T1000 (cell line): ENCODE measurements at regions not wholly inside any gene's neighbourhood (a gene's known extent, or its start where the extent isn't known, plus 50 kb on each side); places are given as distances from the start of the nearest gene placed in this dataset.
"Not testable (repeated sequence)": the region's sequence is repeated elsewhere in the genome, so short reads cannot be mapped to it uniquely, and the experiment has no call there.

Experiments
- DNase-seq: peaks from one replicate; lab custom pipeline; 2025; ENCODE audit warnings: mixed read lengths; lab: John Stamatoyannopoulos, UW

DNA sequence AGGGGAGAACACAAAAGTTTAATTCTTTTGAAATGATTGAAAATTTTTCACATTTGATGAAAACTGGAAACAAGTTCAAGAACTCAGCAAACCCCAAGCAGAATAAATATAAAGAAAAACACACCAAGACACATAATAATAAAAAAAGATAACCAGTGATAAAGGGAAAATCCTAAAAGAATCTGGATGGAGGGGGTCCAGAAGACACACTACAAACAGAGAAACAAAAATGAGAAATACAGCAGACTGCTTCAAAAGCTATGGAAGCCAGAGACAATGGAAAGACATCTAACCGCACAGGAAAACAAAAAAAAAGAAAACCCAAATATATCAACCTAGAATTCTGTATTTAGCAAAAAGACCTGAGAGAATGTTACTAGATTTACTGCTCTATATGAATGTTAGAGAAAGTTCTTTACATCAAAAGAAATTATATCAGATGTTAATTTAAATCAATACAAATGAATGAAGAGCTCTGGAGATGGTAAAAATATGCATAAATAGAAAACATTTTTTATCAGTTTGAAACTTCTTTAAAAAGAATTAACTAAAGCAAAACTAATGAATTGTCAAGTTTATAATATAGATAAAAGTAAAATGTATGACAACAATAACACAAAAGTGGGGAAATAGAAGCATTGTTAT is 310.7 kb upstream of the PREP start:
- no peak for DNase-seq

DNA sequence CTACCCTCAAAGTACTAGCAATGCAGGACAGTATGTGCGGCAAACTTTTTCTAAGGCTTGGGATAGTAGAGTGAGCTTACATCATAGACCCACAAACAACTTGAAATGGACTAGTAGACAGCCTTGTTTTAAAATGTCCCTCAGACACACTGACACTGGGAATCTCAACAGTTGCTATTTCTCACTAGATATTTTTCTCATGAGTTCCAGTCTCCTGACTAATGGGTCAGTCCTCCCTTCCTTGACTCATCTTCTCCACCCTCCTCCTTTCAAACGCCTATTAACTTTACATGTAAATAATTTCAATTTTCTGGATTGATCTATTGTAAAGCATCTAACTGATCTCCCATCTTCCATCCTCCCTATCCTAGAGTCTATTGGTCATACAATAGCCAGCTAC is 308.3 kb upstream of the PREP start:
- no peak for DNase-seq

DNA sequence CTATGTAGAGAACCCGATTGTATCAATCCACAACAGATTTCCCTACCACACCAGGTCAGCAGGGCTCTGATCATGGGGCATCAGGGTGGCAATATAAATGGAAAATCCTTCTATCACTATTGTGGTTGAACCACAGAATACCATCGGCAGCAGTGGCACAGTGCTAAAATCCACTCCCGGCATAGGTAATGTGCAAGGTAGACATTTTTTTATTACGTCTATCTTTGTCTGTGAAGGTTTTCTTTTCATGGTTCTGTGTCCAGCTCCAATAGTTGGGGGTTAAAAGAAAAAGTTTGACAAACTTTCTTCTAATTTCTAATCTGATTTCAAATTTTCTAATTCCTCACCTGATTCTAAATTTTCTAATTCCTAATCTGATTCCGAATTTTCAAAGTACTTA is 302.7 kb upstream of the PREP start:
- DNase-seq = no peak

DNA sequence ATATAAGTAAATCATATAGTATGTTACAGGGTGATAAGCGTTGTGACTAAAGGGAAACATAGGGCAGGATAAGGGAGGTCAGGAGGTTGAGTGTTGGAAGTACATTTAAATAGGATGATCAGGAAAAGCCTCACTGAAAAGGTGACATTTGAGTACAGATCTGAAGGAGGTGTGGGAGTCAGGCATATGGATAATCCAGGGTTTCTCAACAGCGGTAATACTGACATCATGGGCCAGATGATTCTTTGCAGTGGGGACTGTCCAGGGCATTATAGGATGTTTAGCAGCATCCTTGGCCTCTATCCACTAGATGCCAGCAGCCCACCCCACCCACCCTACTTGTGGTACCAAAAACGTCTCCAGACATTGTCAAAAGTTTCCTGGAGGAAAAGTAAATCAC is 292.6 kb upstream of the PREP start:
- DNase-seq = no peak

DNA sequence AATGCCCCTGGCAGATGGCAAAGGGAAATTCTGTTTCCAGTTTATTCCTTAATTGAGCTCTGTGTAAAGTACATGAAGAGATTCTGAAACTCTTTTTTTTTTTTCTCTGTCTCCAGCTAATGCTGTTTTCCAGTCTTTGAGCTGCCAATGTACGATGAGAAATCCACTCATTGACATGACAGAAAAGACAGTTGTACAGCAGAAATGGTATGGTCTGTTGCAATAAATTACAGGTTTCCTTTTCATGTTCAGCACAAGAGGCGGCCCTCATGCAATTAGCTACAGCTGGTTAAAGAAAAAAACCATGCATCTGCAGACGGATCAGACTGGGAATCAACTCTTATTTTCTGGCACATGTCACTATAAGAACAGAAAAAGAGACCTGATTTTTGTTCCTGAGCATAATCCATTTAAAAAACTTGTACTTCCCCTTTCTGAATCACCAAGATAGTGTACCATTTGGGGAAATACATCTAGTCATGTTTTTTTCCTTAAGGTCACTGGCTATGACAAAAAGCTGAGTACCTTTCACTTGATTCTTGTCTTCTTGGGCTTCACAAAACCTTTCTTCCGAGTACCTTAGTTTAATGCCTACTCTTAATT is 289.8 kb upstream of the PREP start:
- DNase-seq = no peak

DNA sequence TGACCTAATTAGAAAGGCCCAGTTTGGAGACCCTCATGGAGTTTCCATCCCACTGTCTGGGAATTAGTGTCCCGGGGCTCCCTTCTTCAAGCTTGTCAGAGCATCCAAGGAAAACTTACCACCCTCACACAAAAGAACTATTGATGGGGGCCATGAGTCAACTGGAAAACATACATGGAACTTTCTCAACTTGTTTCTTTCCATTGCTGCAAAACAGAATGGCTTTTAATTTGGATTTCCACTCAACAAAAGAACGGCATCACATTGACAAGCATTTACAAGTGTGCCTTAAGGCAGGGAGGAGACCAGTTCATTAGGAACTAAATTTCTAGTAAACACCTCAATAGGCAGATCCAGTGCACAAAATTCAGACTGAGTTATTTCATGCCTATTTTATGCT is 289.1 kb upstream of the PREP start:
- no peak for DNase-seq

DNA sequence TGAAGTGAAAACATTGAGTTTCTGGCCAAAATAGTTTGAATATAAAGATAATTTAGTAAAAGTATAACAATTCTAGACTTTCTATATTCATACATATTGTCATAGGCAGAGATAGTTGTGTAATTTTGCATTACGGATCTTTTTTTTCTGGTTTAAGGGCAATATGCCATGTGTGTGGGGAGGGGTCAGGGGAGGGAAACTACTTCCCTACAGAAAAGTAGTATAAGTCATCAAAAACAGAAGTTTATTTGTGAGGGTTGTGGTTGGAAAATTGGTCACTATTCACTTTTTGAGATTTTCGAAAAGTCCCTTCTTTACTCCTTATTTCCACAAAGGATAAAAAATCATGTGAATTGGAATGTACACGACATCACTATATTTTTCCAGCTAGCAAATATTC is 288.2 kb upstream of the PREP start:
- no peak for DNase-seq

DNA sequence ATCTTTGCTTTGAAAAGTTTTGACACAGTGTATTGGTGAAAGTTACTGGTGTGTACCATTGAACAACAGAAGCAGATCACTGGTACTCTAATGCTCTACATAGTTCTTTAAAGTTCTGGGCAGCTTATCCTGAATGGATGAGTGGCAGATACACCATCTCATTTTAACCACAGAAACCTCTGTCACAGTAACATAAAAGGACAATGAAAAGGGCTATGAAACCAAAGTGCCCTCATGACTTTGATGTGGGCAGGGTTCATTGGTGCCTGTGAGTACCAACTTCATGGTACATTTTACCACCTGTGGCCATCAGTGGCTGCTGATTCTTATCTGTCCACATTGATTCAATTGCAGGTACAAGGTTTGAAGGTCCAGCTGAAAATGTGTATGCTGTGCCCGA is 285.7 kb upstream of the PREP start:
- DNase-seq = no peak

DNA sequence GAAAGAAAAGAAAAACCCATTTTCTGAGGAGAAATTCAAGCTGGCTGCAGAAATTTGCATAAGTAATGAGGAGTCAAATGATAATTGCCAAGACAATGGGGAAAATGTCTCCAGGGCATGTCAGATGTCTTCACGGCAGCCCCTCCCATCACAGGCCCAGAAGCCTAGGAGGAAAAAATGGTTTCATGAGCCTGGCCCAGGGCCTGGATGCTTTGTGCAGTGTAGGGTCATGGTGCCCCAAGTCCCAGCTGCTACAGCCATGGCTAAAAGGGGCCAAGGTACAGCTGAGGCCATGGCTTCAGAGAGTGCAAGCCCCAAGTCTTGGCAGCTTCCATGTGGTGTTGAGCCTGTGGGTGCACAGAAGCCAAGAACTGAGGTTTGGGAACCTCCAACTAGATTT is 283.9 kb upstream of the PREP start:
- DNase-seq = not testable (repeated sequence)

DNA sequence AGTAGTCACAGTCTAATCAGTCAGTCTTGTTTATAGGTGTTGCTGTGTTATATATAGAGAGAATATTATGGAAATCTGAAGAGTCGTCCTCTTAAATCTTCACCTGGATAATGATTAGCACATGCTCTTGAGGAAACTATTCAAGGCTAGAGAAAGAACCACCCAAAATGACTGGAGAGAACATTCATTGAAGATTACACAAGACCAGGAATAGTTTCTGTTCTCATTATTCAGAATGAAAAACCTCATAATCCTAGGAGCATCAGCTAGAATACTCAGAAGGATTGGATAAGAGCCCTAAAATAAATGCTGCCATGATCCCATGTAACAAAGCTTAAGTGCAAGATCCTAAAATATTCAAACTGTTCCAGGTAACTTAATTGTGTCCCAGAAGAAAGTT is 278.2 kb upstream of the PREP start:
- no peak for DNase-seq

DNA sequence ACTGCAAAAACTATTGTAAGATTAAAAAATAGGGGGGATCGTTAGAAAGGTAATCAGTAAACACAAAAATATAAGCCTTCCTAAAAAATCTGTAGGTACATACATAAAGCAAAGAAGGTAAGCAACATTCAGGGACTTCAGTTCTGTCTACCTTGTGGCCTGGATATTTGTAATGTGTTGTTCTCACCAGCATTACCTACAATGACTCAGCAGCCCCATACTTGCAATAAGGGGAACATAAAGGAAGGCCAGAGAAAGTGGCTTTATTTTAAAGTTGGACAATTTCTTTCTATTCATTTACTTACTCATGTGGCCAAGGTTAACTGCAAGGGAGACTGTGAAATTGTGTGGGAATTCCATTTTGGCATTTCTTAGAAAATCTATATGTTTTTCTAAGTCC is 277.2 kb upstream of the PREP start:
- DNase-seq = no peak

DNA sequence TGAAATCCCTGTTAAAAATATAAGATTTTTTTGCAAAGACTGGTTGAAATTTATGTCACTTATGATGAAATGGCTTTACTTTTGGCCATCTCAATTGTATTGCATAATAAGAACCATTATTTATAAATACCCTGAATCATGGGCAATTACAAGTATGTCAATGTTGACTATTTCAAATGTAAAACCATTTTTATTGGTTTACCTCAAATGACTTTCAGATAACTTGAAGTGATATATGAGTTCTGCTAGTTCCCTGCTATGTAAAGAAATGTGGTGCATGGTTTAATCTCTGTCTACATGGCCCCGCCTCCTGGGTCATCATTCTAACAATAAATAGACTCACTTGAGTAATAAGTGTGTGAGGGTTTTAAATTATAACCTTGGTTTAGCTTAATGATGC is 275.6 kb upstream of the PREP start:
- no peak for DNase-seq

DNA sequence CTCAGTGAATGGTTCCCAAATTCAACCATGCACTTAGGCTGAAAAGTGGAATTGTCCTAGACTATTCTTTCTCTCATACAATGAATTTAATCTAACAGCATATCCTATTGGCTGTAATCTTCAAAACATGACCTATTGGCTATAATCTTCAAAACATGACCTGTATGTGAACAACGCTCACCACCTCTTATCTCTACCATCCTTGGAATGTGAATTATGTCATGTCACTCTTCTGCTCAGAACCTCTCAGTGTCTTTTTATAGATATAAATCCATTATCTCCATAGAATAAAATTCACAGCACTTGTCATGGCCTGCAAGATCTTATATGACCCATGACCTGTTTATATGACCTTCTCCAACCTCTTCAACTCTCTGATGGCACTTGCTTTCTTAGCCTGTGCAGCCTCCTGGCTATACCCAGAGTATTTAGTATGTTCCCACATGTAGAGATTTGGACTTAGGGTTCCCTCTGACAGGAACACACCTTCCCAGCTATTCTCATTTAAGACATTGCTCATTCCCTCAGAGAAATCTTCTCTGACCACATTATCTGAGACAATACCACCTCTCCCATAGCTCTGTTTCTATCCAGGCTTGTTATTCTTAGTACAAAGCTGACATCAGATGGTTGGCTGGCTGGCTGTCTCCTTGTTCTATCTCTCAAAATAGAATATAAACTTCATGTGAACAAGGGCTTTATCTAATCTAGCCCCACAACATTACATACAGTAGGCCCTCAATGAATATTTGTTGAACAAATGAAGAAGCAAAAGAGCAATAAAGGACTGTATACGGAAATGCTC is 275.0 kb upstream of the PREP start:
- no peak for DNase-seq

DNA sequence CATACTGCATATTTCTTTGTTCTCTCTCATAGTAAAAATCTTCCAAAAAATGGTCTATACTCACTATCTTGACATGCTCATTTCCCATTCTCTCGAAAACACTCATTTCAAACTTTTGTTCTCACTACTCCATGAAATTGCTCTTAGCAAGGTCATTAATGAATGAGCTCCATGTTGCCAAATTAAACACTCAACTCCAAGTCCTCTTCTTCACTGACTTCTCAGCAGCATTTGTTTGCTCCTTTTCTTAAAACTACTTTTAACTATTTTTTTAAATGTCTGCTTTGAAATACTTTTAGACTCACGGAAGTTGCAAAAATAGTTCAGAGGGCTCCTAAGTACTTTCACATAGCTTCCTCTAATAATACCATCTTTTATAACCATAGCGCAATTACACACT is 274.0 kb upstream of the PREP start:
- DNase-seq = no peak

DNA sequence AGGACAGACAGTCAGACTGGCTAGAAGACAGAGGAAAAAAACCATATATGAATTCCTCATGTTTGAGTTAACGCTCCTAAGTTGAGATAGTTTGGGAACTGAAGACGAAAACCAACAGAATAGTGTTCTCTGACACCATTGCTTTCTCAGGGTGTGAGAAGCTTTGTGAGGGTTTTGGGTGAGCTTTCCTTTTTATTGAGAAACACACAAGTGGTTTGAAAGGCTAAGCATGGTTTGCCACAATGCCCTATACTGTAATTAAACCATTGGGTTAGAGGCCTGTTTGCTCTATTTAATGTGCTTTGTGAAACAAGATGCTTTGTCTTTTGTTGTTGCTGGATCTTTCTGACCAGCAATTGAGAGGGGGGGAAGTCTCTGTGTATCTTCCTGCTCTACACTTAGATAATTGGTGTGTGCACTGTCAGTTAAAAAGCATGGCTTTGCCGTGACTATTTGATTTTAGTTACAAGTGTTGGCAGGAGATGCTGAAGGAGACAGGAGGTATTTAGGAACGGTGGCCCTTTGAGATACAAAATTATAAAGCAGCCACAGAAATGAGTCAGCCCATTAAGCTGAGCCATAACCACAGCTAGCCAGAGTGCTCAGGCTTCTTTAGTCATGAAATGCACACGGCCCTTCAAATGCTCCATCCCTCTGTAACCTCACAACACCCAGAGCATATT is 273.0 kb upstream of the PREP start:
- DNase-seq = peak; percentile 47

DNA sequence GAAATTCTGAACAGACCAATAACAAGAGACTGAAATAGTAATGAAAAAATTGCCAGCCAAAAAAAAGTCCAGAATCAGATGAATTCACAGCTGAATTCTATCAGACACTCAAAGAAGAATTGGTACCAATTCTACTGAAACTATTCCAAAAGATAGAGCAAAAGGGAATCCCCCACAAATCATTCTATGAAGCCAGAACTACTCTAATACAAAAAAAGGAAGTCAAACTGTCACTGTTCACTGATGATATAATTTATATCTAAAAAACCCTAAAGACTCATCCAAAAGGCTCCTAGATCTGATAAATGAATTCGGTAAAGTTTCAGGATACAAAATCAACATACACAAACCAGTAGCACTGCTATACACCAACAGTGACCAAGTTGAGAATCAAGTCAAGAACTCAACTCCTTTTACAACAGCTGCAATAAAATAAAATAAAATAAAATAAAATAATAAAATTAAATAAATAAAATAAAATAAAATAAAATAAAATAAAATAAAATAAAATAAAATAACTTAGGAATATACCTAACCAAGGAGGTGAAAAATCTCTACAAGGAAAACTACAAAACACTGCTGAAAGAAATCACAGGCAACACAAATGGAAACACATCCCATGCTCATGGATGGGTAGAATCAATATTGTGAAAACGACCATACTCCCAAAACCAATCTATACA is 270.1 kb upstream of the PREP start:
- DNase-seq = not testable (repeated sequence)

DNA sequence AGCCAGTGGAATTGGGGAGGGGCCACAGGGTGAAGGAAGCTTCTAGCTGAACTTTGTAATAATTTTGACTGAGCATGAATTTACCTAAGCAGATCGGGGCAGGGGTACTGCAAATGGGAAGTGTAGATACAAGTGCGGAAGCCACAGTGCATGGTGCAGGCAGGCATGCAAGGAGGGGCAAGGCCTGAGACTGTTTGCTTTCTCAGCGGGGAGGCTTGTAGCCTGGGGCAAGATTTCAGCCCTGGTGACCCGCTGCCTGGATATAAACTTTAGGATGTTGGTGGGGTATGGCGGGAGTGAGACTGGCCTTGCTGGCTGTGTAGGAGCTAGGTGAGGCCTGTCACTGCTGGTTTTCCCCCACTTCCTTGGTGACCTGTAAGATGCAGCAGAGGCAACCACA is 266.4 kb upstream of the PREP start:
- no peak for DNase-seq

DNA sequence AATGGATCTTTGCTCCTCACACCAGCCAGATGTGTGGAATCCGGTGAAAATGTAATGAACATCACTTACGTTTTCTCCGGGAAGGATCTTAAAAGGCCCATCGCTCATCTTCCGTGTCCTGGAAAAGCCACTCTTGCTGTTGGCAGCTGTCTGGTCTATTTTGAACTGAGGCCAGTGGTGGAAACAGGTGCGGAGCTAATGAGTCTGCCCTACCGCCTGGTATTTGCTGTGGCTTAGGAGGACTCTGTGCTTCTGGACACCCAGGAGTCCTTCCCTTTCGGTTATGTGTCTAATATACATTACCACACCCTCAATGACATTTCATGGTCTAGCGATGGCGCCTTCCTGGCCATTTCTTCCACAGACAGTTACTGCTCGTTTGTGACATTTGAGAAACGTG is 264.2 kb upstream of the PREP start:
- DNase-seq = no peak

DNA sequence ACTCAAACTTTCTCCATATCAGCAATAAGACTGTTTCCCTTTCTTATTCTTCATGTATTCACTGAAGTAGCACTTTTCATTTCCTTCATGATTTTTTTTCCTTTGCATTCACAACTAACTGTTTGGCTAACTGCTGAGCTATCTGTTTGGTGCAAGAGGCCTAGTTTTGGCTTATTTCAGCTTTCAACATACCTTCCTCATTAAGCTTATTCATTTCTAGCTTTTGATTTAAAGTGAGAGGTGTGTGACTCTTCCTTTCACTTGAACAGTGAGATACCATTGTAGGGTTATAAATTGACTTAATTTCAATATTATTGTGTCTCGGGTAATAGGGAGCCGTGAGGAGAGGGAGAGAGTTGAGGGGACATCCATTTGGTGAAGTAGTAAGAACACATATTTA is 262.0 kb upstream of the PREP start:
- DNase-seq = no peak

DNA sequence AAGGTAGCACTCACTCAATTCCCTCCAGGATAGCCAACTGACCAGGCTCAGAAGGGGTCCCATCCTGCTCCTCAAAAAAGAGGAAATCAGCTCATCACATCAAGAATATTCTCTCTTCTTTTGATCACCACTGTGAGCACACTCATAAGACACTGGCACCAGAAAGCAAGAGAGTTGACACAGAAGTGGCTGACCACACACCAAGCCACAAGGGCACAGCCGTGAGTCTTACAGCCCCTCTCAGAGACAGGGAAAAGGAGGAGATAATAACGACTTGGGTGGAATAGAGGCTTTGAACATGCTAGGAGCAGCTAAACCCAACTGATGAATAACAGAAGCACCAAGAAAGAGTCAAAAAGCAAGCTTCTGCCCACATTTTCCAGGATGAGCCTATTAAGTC is 249.1 kb upstream of the PREP start:
- no peak for DNase-seq

DNA sequence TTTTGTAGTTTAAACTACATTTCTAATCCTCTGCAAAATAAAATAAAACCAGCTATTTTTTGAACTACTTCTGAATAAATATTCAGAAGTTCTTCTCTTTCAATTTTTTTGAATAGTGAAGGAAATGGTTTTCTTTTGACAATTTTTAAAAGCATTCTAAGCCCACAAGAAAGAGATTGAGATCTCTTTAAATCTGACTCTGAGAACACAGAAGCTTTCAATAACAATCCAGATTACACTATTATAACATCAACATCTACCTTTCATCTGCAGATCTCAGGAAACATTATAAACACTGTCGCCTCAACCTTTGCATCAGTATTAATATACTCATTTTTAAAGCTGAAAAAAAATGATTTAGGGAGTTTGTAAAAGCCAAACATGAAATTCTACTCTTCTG is 247.5 kb upstream of the PREP start:
- DNase-seq = no peak

DNA sequence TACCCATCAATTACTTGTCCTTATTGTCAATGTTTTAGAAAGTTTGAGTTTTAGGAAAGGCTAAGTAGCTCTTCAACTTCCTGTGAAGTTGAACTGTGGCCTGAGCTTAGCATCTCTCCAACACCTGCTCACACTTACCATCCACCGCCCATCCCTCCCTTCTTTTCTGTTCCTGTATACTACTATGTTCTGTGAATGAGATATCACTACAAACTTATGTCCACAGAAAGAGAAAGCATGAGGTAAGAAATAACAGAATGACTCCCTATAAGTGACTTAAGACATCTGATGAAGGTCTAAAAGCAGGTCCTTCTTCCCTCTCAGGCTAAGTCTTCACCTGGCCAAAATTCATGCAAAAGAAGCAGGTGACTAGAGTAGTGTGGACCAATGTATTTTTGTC is 246.3 kb upstream of the PREP start:
- DNase-seq = no peak
